Neural progenitor cell (in vitro differentiated cells): ENCODE measurements at regions not wholly inside any gene's neighbourhood (a gene's known extent, or its start where the extent isn't known, plus 50 kb on each side); places are given as distances from the start of the nearest gene placed in this dataset.

ENCODE experiments used
- EZH2 ChIP-seq: fragments of 200-600 bp; sonication (generic); IDR thresholded peaks from 2 replicates; pipeline ENCODE4 v1.6.1; 2017; ENCODE audit warnings: antibody characterized with exemption, mild to moderate bottlenecking, moderate library complexity
- EZH2phosphoT487 ChIP-seq: fragments of 200-600 bp; sonication (generic); IDR thresholded peaks from 2 replicates; pipeline ENCODE4 v1.6.1; 2017; ENCODE audit warnings: antibody characterized with exemption
- TF ChIP-seq, protein P1 (sequence below): fragments of 200-600 bp; sonication (generic); IDR thresholded peaks from 2 replicates; pipeline ENCODE4 v1.5.1; 2017; ENCODE audit warnings: antibody characterized with exemption, mild to moderate bottlenecking

DNA sequence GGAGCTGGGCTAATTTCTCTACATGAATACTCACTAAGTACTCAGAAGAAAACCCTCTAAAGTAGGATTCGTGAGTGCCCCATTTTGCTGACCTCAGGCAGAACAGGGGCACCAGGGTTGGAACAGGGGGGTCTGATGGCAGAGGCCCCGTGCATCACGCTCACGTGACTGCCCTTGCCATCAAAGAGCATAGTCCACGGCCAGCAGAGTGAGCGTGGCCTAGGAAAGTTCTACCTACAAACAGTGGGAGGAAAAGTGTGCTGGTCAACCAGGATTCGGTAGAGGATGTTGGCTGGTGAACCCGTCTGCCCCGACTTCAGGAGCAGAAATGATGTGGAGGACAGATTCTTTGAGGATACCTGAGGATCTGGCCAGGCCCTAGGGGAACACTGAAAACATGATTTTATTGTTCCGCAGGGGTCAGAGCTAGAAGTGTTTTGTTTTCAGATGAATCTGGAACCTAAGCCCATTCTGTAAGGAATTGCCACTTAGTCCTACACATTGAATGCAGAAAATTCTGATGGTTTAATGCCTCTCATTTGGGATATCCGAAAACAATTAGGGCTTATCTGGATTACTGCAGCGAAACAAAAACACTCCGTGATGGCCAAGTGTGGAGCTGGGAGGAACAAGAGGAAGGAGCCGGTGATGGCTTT lies 138.8 kb upstream of the SHH start:
- TF ChIP-seq, protein P1, sequence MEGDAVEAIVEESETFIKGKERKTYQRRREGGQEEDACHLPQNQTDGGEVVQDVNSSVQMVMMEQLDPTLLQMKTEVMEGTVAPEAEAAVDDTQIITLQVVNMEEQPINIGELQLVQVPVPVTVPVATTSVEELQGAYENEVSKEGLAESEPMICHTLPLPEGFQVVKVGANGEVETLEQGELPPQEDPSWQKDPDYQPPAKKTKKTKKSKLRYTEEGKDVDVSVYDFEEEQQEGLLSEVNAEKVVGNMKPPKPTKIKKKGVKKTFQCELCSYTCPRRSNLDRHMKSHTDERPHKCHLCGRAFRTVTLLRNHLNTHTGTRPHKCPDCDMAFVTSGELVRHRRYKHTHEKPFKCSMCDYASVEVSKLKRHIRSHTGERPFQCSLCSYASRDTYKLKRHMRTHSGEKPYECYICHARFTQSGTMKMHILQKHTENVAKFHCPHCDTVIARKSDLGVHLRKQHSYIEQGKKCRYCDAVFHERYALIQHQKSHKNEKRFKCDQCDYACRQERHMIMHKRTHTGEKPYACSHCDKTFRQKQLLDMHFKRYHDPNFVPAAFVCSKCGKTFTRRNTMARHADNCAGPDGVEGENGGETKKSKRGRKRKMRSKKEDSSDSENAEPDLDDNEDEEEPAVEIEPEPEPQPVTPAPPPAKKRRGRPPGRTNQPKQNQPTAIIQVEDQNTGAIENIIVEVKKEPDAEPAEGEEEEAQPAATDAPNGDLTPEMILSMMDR: no peak
- TF ChIP-seq EZH2 (no peak), EZH2phosphoT487 (no peak)
